GM18520 (cell line): ENCODE measurements at regions not wholly inside any gene's neighbourhood (a gene's known extent, or its start where the extent isn't known, plus 50 kb on each side); places are given as distances from the start of the nearest gene placed in this dataset.

Experiments used
- ATAC-seq: cut with Tn5 transposase; IDR thresholded peaks from one replicate; pipeline ENCODE4 v1.9.1; 2021; ENCODE audit not compliant: unreplicated experiment

- ATAC-seq: no peak
These were observed 195.2 kb upstream of the EPHA5 start for GRCh38 chr4:65865489-65865888.

- ATAC-seq: no peak
These were observed 191.7 kb upstream of the EPHA5 start for GRCh38 chr4:65861993-65862392.

- no peak for ATAC-seq
These were observed 175.0 kb upstream of the EPHA5 start for GRCh38 chr4:65845199-65845773.

GRCh38 chr4:65839164-65839931 is 169.1 kb upstream of the EPHA5 start:
- no peak for ATAC-seq

GRCh38 chr4:65834707-65835106 is 164.4 kb upstream of the EPHA5 start:
- ATAC-seq: no peak

GRCh38 chr4:65831828-65832227 is 161.5 kb upstream of the EPHA5 start:
- no peak for ATAC-seq

- no peak for ATAC-seq
These were observed 154.9 kb upstream of the EPHA5 start for GRCh38 chr4:65825116-65825753.

- no peak for ATAC-seq
These were observed 148.9 kb upstream of the EPHA5 start for GRCh38 chr4:65819192-65819591.

GRCh38 chr4:65805936-65806335 is 135.6 kb upstream of the EPHA5 start:
- no peak for ATAC-seq

GRCh38 chr4:65799513-65799912 is 129.2 kb upstream of the EPHA5 start:
- ATAC-seq: no peak

GRCh38 chr4:65798498-65799127 is 128.3 kb upstream of the EPHA5 start:
- no peak for ATAC-seq

GRCh38 chr4:65791812-65792308 is 121.6 kb upstream of the EPHA5 start:
- ATAC-seq: no peak

- no peak for ATAC-seq
These were observed 121.0 kb upstream of the EPHA5 start for GRCh38 chr4:65791111-65791811.

- ATAC-seq: no peak
These were observed 119.5 kb upstream of the EPHA5 start for GRCh38 chr4:65789805-65790204.

GRCh38 chr4:65789341-65789740 is 119.1 kb upstream of the EPHA5 start:
- no peak for ATAC-seq

GRCh38 chr4:65777270-65777669 is 107.0 kb upstream of the EPHA5 start:
- no peak for ATAC-seq

GRCh38 chr4:65773636-65774035 is 103.3 kb upstream of the EPHA5 start:
- no peak for ATAC-seq

- ATAC-seq: no peak
These were observed 77.1 kb upstream of the EPHA5 start for GRCh38 chr4:65747386-65747785.

- ATAC-seq: no peak
These were observed 67.8 kb upstream of the EPHA5 start for GRCh38 chr4:65738134-65738533.

GRCh38 chr4:65737672-65738071 is 67.4 kb upstream of the EPHA5 start:
- no peak for ATAC-seq

- ATAC-seq: no peak
These were observed 54.7 kb upstream of the EPHA5 start for GRCh38 chr4:65724973-65725372.
